Activated naive CD8-positive, alpha-beta T cell (primary cell): ENCODE measurements at regions not wholly inside any gene's neighbourhood (a gene's known extent, or its start where the extent isn't known, plus 50 kb on each side); places are given as distances from the start of the nearest gene placed in this dataset.
A peak's percentile ranks its signal among the peaks of the same experiment; 100 is the strongest.
"Not testable (repeated sequence)": the region's sequence is repeated elsewhere in the genome, so short reads cannot be mapped to it uniquely, and the experiment has no call there.

ENCODE experiments used
- H3K27ac Mint-ChIP-seq: one replicate; pipeline ENCODE4 v1.8.0; 2021; ENCODE audit warnings: mixed read lengths
- H3K27me3 Mint-ChIP-seq: one replicate; pipeline ENCODE4 v1.8.0; 2021; ENCODE audit warnings: mixed read lengths
- H3K36me3 Mint-ChIP-seq: one replicate; pipeline ENCODE4 v1.8.0; 2021; ENCODE audit warnings: mixed read lengths
- H3K4me1 Mint-ChIP-seq: one replicate; pipeline ENCODE4 v1.8.0; 2021; ENCODE audit warnings: low read depth, mixed read lengths
- H3K4me3 Mint-ChIP-seq: one replicate; pipeline ENCODE4 v1.8.0; 2021; ENCODE audit warnings: mild to moderate bottlenecking, mixed read lengths
- H3K9me3 Mint-ChIP-seq: one replicate; pipeline ENCODE4 v1.8.0; 2021; ENCODE audit warnings: low read depth, mixed read lengths

DNA sequence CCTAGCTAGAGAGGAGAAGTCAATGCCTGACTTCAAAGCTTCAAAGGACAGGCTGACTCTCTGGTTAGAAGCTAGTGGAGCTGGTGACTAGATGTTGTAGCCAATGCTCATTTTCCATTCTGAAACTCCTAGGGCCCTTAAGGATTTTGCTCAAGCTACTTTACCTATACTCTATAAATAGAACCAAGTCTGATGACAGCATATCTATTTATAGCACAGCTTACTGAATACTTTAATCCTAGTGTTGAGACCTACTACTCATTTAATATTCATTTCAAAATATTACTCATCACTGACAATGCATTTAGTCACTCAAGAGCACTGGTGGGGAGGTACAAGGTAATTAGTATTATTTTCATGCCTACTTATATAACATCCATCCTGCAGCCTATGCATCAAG, 137.2 kb upstream of the PELI2 start:
- peaks cover 6% of the 10 kb centered on the region for H3K9me3 Mint-ChIP-seq
- no peaks in the 10 kb centered on the region for H3K36me3 Mint-ChIP-seq
- no peak overlapping the region for H3K27ac Mint-ChIP-seq
- H3K4me1 Mint-ChIP-seq = peaks cover 2% of the 10 kb centered on the region
- no peak overlapping the region for H3K4me3 Mint-ChIP-seq
- H3K27me3 Mint-ChIP-seq = peaks cover 19% of the 10 kb centered on the region

- Mint-ChIP-seq H3K4me1 (no peaks in the 10 kb centered on the region), H3K27ac (no peak overlapping the region), H3K36me3 (no peaks in the 10 kb centered on the region), H3K9me3 (peaks cover 4% of the 10 kb centered on the region), H3K4me3 (no peak overlapping the region), H3K27me3 (peaks cover 22% of the 10 kb centered on the region)
Measured at GRCh38 chr14:55986069-55986468, 132.1 kb upstream of the PELI2 start.

DNA sequence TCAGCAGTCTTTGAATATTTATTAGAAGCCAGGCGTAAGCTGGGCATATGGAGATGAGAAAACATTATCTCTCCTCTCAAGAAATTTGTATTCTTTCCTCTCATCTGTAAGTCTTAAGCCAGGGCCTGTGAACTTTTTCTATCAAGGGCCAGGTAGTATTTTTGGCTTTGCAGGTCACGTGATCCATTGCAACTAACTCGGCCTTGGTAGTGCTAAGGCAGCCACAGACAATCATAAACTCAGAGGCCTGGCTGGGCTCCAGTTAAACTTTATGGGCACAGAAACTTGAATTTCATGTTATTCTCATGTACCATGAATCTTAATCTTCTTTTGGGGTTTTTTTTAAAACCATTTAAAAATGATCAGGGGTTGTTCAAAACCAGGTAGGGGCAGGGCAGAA, 117.4 kb upstream of the PELI2 start:
- Mint-ChIP-seq H3K27ac (no peak overlapping the region), H3K27me3 (peaks cover 42% of the 10 kb centered on the region), H3K9me3 (no peaks in the 10 kb centered on the region), H3K4me3 (no peak overlapping the region), H3K4me1 (peaks cover 42% of the 10 kb centered on the region), H3K36me3 (no peaks in the 10 kb centered on the region)

DNA sequence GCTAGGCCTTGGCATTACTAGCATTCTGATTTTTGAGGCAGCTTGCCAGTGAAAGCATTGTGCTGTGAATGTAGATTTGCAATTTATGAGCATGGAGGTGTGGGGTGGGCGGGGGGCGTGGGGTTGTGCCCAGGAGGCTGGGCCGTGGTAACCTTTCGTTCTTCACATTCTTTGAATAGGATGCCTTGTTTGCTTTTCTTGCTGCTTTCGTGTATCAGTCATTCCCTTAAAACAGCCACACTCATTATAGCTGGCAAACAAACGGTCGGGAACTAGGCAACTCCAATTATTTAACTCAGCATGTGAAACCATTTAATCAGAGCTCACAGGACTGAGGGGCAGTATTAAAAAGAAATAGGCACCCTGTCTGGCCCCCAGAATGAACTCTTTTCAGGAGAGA, 115.9 kb upstream of the PELI2 start:
- H3K4me1 Mint-ChIP-seq = peaks cover 43% of the 10 kb centered on the region
- H3K9me3 Mint-ChIP-seq = no peaks in the 10 kb centered on the region
- peaks cover 33% of the 10 kb centered on the region for H3K27me3 Mint-ChIP-seq
- no peak overlapping the region for H3K27ac Mint-ChIP-seq
- H3K4me3 Mint-ChIP-seq = no peak overlapping the region
- no peaks in the 10 kb centered on the region for H3K36me3 Mint-ChIP-seq

DNA sequence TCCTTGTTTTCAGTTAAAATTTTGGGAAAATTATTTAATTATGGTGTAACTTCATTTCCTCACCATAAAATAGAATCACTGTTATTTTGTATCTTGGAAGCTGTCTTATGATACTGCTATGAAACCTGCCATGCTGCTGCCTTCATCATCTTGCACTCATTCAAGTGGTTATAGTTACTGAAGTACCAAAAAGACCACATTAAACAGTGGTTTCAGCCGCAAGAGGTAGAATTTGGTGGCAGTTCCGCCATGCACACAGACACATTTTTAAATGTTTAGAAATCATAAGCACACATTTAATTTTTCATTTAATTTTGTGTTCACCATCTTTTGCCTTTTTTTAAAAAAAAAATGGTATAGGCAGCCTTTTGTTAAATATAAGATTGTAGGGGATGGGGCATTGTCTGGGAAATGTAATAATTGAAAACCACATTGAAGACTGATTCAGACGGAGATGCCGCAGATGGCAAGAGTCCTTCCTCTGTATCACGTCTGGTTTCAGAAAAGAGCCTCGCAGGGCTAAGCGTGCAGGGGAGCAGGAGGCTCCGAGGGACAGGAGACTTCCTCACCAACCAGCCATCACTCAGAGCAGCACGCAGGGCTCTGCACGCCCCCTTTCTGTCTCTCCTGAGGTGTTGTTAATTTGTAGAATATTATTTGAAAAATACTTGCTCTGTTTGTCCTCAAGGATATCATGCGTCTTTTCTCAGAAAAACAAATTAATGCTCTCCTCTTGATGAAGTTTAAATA, 115.2 kb upstream of the PELI2 start:
- Mint-ChIP-seq H3K9me3 (no peaks in the 10 kb centered on the region), H3K27me3 (peaks cover 39% of the 10 kb centered on the region), H3K27ac (no peak overlapping the region), H3K4me3 (peak overlapping the region; percentile 44), H3K36me3 (no peaks in the 10 kb centered on the region), H3K4me1 (peaks cover 43% of the 10 kb centered on the region)

DNA sequence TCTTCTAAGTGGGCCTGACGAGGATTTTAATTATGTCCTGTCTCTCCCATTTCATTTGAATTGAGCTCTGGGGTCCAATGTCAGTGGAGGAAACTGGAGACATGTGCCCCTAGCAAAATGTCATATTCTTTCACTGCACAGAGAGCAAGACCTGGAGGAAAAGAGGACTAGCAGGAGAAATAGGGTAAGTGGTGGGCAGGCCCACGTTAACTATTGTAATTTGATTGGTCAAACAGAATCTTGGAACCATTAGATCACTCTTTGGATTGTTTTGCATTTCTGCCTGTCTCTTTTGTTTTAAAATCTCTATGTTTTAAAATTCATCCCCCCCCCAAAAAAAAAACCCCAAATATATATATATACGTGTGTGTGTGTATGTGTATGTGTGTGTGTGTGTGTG, 113.9 kb upstream of the PELI2 start:
- Mint-ChIP-seq H3K9me3 (no peaks in the 10 kb centered on the region), H3K27ac (peak overlapping the region; percentile 34), H3K4me3 (peak overlapping the region; percentile 38), H3K4me1 (peaks cover 43% of the 10 kb centered on the region), H3K27me3 (peaks cover 43% of the 10 kb centered on the region), H3K36me3 (no peaks in the 10 kb centered on the region)

DNA sequence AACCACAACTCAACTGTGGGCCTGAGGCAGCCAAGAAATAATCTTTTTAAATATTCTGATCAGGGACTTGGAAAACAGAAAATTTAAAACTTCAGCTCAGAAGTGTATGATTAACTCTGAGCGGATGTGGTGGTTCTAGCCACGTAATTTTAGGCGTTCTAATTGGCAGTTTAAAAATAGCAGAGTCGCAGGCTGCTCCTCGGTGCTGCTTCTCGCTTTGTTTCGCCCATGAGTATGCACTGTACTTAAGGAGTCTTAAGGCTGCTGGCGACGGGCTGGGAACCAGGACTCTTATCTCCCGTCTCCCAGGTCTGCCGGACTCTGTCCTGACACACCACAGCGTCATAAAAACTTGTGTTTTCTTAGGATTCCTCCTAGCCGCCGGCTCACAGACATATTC, 113.4 kb upstream of the PELI2 start:
- H3K9me3 Mint-ChIP-seq = no peaks in the 10 kb centered on the region
- peak overlapping the region; percentile 38 for H3K4me3 Mint-ChIP-seq
- no peaks in the 10 kb centered on the region for H3K36me3 Mint-ChIP-seq
- no peak overlapping the region for H3K27ac Mint-ChIP-seq
- H3K27me3 Mint-ChIP-seq = peaks cover 46% of the 10 kb centered on the region
- peaks cover 43% of the 10 kb centered on the region for H3K4me1 Mint-ChIP-seq

DNA sequence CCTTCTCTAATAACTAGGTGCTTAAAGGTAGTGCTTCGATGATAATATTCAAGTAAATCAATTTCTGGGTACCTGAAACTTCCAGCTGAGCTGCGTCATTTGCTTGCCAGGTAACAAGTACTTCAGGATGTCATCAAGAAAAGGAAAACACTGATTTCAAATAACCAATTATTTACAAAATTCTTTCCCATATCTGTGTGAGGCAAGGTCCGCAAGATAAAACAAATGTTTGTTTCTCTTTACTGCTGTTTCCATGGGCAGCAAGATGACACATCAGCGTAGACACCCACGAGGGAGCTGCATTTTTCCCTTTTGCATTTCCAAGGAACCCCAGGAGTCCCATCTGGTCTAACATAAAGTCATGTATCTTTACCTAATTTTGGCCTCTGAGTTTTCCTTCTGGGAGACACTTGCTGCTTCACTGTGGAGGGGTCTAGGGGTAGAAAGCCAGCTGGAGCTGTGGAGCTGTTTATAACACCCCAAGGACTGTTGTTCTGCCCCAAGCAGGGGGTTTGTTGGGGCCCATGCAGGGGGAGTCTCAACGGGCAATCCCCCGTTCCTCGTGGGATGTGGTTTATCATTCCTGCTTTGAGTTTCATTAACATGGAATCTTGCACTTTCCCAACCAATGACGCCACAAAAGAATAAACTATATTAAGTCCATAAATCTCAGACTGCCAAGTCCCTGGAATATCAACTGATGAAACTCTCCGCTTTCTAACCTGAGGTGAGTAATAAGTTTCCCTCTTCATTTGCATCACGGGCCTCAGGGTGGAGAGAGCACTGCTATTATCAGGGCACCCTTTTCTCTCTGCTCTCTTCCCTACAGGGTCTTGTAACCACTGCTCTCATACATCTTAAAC, 112.8 kb upstream of the PELI2 start:
- no peaks in the 10 kb centered on the region for H3K36me3 Mint-ChIP-seq
- peaks cover 43% of the 10 kb centered on the region for H3K4me1 Mint-ChIP-seq

DNA sequence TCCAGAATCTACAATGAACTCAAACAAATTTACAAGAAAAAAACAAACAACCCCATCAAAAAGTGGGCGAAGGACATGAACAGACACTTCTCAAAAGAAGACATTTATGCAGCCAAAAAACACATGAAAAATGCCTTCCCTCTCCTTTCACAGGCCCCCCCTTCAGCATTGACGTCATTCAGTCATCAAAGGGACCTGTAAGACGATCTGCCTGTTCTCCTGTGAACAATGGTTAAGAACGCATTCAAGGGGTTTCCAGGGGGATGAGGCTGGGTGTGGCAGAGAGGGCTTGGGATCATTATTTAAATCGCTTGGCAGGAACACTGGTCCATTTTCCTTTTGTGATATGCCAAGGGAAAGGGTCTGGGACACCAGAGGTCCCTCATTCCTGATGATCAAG, 110.7 kb upstream of the PELI2 start:
- peaks cover 33% of the 10 kb centered on the region for H3K4me1 Mint-ChIP-seq
- not testable (repeated sequence) for H3K4me3 Mint-ChIP-seq, H3K36me3 Mint-ChIP-seq, H3K9me3 Mint-ChIP-seq, H3K27ac Mint-ChIP-seq
- H3K27me3 Mint-ChIP-seq = peaks cover 37% of the 10 kb centered on the region

More for the DNA sequence above, 112.8 kb upstream of the PELI2 start:
- Mint-ChIP-seq H3K27me3 (peaks cover 44% of the 10 kb centered on the region), H3K4me3 (peak overlapping the region; percentile 4), H3K9me3 (no peaks in the 10 kb centered on the region), H3K27ac (no peak overlapping the region)

GRCh38 chr14:56008150-56008549, 110.1 kb upstream of the PELI2 start:
- H3K27me3 Mint-ChIP-seq = peaks cover 40% of the 10 kb centered on the region
- peaks cover 27% of the 10 kb centered on the region for H3K4me1 Mint-ChIP-seq

GRCh38 chr14:56008661-56009060, 109.5 kb upstream of the PELI2 start:
- H3K9me3 Mint-ChIP-seq, H3K36me3 Mint-ChIP-seq, H3K27ac Mint-ChIP-seq, H3K4me3 Mint-ChIP-seq: not testable (repeated sequence)
- Mint-ChIP-seq H3K4me1 (peaks cover 22% of the 10 kb centered on the region), H3K27me3 (peaks cover 41% of the 10 kb centered on the region)

More at GRCh38 chr14:56008150-56008549, 110.1 kb upstream of the PELI2 start:
- Mint-ChIP-seq H3K36me3 (no peaks in the 10 kb centered on the region), H3K27ac (no peak overlapping the region), H3K4me3 (no peak overlapping the region), H3K9me3 (no peaks in the 10 kb centered on the region)

- Mint-ChIP-seq H3K27me3 (peaks cover 16% of the 10 kb centered on the region), H3K36me3 (no peaks in the 10 kb centered on the region), H3K4me1 (no peaks in the 10 kb centered on the region), H3K9me3 (no peaks in the 10 kb centered on the region), H3K27ac (no peak overlapping the region), H3K4me3 (no peak overlapping the region)
Measured at GRCh38 chr14:56023661-56024081, 94.5 kb upstream of the PELI2 start.

DNA sequence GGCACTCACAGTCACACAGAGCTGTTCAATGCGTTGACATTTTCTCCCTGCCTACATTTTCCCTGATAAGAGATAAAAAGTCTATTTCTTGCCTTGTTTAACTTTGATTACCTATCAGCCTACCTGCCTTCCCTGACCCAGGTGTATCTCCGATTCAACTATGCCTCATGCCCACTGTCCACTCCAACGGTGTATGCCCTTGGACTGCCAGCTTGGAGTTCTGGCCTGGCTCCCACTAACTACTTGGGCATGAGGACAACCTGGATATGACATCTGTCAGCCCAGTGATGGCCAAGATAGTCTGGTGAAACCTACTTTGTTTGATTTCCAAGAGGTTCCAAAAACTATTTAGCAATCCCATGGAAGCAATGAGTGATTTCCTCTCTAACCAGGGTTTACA, 93.0 kb upstream of the PELI2 start:
- H3K9me3 Mint-ChIP-seq = no peaks in the 10 kb centered on the region
- H3K4me1 Mint-ChIP-seq = no peaks in the 10 kb centered on the region
- H3K36me3 Mint-ChIP-seq = no peaks in the 10 kb centered on the region
- H3K4me3 Mint-ChIP-seq = no peak overlapping the region
- H3K27me3 Mint-ChIP-seq = peaks cover 16% of the 10 kb centered on the region
- H3K27ac Mint-ChIP-seq = no peak overlapping the region

DNA sequence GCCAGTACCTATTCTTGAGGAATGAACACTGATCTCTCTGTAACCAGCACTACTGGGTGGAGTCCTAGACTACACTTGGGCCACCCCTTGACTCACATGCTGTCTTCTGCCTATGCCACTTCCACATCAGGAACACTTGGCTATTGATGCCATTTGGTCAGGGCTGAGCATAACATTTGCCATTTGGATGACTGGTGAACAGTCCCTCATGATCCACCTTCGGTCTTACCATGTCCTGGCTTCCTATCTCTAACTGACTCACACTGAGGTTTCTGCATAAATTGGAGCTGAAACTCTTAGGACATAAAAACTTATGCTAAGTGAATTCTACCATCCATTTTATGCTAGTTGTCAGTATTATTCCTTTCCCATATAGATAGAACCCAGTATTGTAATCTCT, 91.7 kb upstream of the PELI2 start:
- H3K27me3 Mint-ChIP-seq = peaks cover 20% of the 10 kb centered on the region
- no peaks in the 10 kb centered on the region for H3K36me3 Mint-ChIP-seq
- no peak overlapping the region for H3K27ac Mint-ChIP-seq
- H3K4me3 Mint-ChIP-seq = no peak overlapping the region
- H3K9me3 Mint-ChIP-seq = no peaks in the 10 kb centered on the region
- no peaks in the 10 kb centered on the region for H3K4me1 Mint-ChIP-seq

DNA sequence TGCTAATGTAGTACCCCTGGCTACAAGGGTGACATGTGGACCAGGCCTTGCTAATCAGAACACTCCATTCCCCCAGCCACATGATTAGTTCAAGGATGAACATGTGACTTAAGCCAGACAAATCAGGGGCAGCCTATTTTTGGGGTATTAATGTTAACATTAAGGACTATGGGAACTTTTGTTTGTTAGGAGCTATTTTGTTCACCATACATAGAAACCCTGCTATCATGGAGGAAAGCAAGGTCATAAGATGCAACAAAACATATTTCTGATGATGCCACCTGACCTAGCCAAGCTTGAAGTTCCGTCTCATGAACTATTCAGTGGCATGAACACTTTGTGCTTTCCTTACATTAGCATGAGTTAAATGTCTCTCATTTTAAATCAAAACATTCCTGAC, 90.8 kb upstream of the PELI2 start:
- H3K27ac Mint-ChIP-seq = no peak overlapping the region
- no peaks in the 10 kb centered on the region for H3K4me1 Mint-ChIP-seq
- H3K27me3 Mint-ChIP-seq = peaks cover 17% of the 10 kb centered on the region
- H3K9me3 Mint-ChIP-seq = no peaks in the 10 kb centered on the region
- no peak overlapping the region for H3K4me3 Mint-ChIP-seq
- H3K36me3 Mint-ChIP-seq = no peaks in the 10 kb centered on the region
